Activated T-cell treated with anti-CD3 and anti-CD28 coated beads, Interleukin-2, amount 50 U/mL, for 1 hour (primary cell): ENCODE measurements at regions not wholly inside any gene's neighbourhood (a gene's known extent, or its start where the extent isn't known, plus 50 kb on each side); places are given as distances from the start of the nearest gene placed in this dataset.

Experiments
- DNase-seq: peaks from one replicate; pipeline ENCODE4 v3.0.0-alpha.2; 2020

DNA sequence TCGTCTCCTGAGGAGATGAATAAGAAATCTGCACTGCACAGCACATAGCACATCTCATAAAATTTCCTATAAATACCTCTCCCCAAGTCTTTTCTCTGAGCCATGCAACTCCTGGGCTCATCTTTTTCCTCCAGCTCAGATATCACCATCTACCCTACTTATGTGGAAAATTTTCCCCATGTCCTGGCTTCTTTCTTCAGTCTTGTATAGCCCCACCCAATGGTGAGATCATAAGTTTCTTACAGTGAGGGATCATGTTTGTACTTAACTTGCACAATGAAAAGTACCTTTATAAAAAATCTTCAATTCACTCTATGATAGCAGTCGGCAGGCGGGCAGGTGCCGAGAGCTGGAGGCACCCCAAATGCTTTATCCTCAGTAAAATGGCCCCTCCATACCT lies 198.6 kb upstream of the S100G start:
- no peak for DNase-seq

DNA sequence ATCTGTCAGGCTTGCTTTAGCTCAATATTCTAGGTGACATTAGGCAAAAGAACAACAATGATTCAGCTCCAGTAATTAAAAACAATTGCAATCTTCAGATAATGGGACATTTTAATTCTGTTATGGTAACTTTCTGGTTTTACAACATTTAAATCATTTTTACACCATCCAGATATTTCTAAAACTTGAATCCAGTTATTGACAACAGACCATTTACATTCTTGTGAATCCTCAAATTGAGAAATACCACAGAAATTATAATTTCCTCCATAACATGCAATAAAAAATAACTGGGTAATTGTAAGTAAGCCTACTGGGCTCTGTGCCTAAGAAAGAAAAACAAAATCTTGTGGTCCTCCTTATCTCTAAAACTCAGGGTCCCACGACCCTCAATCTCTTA lies 195.0 kb upstream of the S100G start:
- no peak for DNase-seq

DNA sequence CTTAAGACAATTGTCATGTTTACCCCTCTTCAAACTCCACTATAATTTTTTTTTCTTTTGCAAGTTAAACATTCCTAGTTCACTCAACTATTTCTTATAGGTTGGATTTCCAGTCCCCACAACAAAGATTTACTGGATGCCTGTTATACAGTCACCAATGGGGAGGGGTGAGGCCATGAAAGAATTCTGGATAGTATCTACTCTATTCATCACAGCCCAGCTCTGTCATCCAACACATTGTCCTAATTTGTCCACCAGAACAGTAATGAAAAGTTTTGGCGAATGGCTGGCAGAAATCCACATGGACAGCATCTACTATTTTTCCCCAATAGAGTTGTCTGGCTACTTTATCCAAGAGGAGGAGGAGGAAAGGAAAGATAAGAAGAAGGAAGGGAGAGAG lies 192.7 kb upstream of the S100G start:
- no peak for DNase-seq

DNA sequence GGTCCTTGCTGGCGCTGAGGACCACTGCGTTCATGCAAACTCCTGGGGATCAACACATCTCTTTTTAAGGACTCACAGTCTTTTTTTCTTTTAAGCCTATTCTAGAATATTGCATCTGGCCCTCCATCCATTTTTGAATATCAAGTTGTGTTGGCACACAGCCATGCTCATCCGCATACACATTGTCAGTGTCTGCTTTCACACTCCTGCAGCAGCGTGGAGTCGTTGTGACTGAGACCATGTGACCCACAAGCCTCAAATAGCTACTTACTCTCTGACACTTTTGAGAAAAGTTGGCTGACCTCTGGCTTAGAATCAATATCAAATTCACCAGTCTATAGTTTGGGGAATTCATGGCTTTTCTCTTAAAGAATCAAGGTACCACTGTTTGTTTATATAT lies 191.8 kb upstream of the S100G start:
- no peak for DNase-seq

DNA sequence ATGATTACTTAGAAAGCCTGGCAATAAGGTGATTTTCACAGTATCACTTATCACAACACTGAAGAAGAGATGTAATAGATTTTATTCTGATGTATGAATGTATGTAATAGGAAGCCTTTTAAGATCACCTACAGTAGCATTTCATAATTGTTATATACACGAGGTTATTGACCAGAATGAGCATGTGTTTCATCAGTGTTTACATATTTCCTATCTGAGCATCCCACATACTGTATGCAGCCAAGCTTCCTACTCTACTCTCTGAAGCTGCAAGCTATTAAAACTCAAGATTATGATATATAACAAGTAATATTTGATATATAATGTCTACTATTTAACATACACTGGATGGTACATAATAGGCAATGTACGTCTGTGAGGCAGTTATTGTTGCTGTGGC lies 190.9 kb upstream of the S100G start:
- DNase-seq = no peak

- DNase-seq = no peak
These were observed 188.0 kb upstream of the S100G start for GRCh38 chrX:16461968-16462367.

GRCh38 chrX:16462912-16463311 lies 187.0 kb upstream of the S100G start:
- DNase-seq = no peak

GRCh38 chrX:16464369-16464768 lies 185.6 kb upstream of the S100G start:
- DNase-seq = no peak

DNA sequence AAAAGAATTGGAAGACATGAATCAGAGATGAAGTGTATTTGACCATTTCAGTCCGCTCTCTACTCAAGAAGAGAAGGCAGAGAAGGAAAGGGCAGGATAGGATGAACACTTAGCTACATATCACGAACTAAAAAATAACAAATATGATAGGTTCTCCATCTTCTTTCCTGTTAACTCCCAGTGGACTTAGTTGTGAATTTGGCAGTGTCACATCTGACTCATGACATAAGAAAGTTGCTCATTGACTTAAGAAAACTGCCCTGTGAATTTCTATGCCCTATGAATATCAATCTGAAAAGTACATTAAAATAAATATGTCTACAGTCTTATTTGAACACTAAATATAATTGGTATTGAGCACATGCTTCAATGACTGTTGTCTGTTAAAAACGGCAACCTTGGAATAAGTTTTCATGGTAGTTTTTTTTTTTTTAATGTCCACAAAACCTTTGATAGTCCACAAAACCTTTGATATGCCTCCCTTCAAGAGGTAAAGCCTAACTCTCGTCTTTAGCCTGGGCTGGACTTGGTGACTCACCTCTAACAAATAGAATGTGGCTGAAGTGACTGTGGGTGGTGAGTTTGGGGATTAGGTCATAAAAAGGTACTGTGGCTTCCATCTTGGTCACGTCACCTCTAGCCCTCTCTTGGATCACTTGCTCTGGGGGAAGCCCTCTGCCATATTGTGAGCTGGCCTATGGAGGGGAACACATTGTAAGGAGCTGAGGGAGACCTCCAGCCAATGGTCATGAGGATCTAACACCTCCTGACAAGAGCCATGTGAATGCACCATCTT lies 184.7 kb upstream of the S100G start:
- no peak for DNase-seq

DNA sequence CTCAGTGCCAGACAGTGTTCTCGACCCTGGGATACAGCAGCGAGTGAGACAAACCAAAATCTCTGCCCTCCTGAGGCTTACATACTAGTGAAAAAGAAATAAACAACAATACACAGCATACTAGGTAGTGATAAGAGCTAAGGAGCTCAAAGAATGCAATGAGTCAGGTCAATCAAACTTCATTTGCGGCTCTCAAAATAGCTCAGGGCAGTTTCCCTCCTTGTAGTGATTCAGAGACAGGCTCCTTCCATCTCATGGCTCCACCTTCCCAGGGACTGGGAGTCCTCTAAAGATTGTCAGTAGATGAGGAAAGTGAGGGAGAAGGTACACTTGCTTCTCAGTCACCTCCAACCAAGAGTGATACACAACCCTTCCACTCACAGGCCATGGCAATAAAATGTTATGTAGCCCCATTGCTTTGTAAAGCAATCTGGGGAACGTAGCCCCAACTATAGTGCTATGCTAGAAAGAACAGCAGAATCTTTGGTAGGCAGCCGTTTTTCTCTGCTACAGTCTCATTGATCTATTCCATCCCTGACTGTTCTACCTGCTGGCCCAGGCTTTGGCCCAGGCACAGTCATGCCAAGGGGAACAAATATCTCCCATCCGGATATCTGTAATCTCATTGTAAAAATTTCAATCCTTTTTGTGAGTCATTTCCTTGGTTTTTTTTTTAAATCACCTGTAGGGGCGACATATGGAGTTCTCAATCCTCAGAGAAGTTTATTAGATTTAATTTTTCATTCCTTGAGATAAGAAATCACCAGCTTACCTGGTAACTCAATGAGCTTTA lies 183.1 kb upstream of the S100G start:
- no peak for DNase-seq

GRCh38 chrX:16469870-16470269 lies 180.1 kb upstream of the S100G start:
- DNase-seq = no peak

DNA sequence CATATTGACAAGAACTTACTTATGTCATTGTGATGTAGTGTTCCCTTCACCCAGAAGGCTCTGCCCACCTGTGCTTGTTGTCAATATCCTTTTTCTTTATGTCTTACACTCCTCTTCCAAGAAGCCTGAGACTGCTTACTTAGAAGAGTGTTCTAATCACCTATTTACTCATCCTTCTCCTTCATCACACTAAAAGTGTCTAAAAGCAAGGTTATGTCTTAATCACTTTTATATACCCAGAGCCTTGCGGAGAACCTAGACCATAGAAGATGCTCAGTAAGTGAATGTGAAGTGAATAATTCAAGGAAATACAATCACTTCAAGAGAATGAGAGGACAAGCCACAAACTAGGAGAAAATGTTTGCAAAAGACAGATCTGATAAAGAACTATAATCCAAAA lies 177.6 kb upstream of the S100G start:
- no peak for DNase-seq

GRCh38 chrX:16474511-16474910 lies 175.4 kb upstream of the S100G start:
- no peak for DNase-seq

- DNase-seq = no peak
These were observed 173.9 kb upstream of the S100G start for GRCh38 chrX:16476009-16476408.

- DNase-seq = no peak
These were observed 173.3 kb upstream of the S100G start for GRCh38 chrX:16476692-16477091.

DNA sequence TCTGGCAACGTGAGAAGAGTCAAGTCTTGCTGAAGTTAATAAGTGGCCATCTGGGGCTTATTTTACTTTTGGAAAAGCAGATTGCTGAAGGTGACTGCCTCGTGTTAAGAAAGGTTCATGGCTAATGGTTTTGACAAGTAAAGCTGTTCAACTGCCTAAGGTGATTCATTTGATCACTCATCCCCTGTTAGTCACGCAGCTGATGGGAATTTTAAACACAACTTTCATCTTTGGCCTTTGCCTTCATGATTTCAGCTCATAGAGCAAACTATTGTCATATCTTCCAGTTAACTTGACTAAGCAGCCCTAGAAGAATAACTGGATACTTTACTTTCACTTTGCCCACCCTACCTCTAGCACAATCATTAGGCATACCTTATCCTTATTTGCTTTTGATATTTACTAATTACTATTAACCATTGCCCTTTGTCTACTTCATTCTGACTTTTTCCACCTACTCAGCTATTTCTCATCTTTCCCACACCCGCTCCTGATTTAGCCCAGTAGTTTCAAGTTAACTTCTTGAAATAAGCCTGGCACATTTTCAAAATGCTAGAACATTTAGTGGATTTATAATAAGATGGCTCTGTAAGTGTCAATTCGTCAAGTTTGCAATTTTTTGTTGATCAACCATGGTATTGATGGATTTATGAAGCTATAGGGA lies 170.6 kb upstream of the S100G start:
- no peak for DNase-seq

- no peak for DNase-seq
These were observed 169.9 kb upstream of the S100G start for GRCh38 chrX:16480049-16480448.

DNA sequence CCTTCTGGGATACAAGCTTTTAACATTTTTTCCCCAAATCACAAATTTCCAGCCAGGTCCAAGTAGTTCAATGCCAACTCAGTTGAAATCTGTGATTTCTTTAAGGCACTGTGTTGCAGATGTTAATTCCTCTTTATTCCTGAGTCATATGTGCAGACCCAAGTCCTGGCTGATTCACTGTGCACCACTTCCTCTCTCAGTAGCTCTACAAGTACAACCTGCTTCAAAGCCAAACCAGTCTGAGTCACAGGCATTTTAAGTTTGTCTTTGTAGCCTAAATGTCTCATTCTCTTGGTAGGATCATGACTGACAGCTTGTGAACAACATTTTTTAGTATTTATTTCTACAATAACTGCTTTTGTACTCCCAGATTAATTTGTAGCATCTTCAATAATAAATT lies 165.6 kb upstream of the S100G start:
- no peak for DNase-seq

DNA sequence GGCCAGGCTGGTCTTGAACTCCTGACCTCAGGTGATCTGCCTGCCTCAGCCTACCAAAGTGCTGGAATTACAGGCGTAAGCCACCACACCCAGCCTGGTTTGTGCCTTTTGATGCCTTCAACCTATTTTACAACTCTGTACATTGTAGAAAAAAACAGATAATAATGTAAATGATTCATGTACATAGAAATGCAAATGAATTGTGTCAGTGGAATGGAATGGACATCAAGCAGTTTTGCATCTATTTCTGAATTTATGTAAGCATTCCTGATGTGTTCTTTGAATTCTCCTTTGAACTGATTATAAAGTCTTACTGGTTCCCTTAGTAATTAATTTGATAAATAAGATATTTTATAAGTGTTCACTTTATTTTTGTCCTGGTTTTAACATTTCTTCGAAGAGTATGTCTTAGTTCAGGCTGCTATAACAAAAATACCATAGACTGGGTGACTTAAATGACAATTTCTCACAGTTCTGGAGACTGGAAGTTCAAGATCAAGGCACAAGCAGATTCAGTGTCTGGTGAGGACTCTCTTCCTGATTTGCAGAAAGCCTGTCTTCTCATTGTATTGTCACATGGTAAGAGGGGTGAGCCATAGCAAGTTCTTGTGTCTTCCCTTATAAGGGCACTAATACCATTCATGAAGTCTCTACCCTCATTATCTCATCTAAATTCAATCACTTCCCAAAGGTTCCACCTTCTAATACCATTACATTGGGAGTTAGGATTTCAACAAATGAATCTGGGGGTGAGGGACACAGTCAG lies 162.2 kb upstream of the S100G start:
- no peak for DNase-seq

DNA sequence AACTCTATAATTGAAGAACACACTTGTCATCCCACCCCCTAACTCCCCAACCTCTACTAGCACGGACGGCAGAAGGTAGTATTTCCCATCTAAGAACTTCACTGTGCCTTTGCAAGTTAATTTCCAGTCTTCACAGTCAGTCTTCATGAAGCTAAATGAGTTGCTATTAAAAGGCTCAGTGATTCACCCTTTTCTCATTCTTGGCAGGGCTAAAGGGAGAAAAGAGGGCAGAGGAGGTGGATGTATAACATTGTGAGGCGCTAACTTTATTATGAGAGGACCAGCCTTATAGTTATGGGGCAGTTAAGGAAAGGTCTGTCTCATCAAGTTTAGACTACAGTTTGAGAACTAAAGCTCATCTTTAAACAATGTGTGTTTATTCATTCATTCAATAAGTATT lies 161.0 kb upstream of the S100G start:
- no peak for DNase-seq

GRCh38 chrX:16491461-16491860 lies 158.5 kb upstream of the S100G start:
- no peak for DNase-seq

GRCh38 chrX:16496175-16496574 lies 153.8 kb upstream of the S100G start:
- DNase-seq = no peak
